Dermis blood vessel endothelial cell (primary cell): ENCODE measurements at regions not wholly inside any gene's neighbourhood (a gene's known extent, or its start where the extent isn't known, plus 50 kb on each side); places are given as distances from the start of the nearest gene placed in this dataset.

Source experiments
- DNase-seq: peaks from one replicate; pipeline ENCODE4 v3.0.0; 2010

GRCh38 chr9:78745331-78745730 lies 448.4 kb downstream of the PSAT1 start:
- DNase-seq = no peak

GRCh38 chr9:78746010-78746409 lies 449.1 kb downstream of the PSAT1 start:
- DNase-seq = no peak

GRCh38 chr9:78753039-78753438 lies 456.1 kb downstream of the PSAT1 start:
- no peak for DNase-seq

- no peak for DNase-seq
Measured at GRCh38 chr9:78756813-78757510, 460.0 kb downstream of the PSAT1 start.

- no peak for DNase-seq
Measured at GRCh38 chr9:78763424-78763823, 466.5 kb downstream of the PSAT1 start.

- DNase-seq = no peak
Measured at GRCh38 chr9:78765861-78766260, 468.9 kb downstream of the PSAT1 start.

- DNase-seq = no peak
Measured at GRCh38 chr9:78767490-78767889, 470.6 kb downstream of the PSAT1 start.

- no peak for DNase-seq
Measured at GRCh38 chr9:78769690-78770089, 472.8 kb downstream of the PSAT1 start.

- DNase-seq = no peak
Measured at GRCh38 chr9:78775211-78775610, 478.3 kb downstream of the PSAT1 start.

GRCh38 chr9:78775696-78776295 lies 478.9 kb downstream of the PSAT1 start:
- no peak for DNase-seq

GRCh38 chr9:78777747-78778146 lies 480.8 kb downstream of the PSAT1 start:
- no peak for DNase-seq

- DNase-seq = no peak
Measured at GRCh38 chr9:78778318-78778717, 481.4 kb downstream of the PSAT1 start.

- DNase-seq = no peak
Measured at GRCh38 chr9:78778861-78779374, 482.0 kb downstream of the PSAT1 start.

- DNase-seq = no peak
Measured at GRCh38 chr9:78781681-78782080, 484.8 kb downstream of the PSAT1 start.

GRCh38 chr9:78782234-78782633 lies 485.3 kb downstream of the PSAT1 start:
- no peak for DNase-seq

GRCh38 chr9:78782858-78783257 lies 485.9 kb downstream of the PSAT1 start:
- no peak for DNase-seq

- DNase-seq = no peak
Measured at GRCh38 chr9:78783743-78784142, 486.8 kb downstream of the PSAT1 start.

GRCh38 chr9:78786794-78787193 lies 489.9 kb downstream of the PSAT1 start:
- DNase-seq = peak; percentile 72

- DNase-seq = no peak
Measured at GRCh38 chr9:78788101-78788500, 491.2 kb downstream of the PSAT1 start.

GRCh38 chr9:78791779-78792178 lies 494.9 kb downstream of the PSAT1 start:
- no peak for DNase-seq

GRCh38 chr9:78792745-78793144 lies 495.8 kb downstream of the PSAT1 start:
- DNase-seq = no peak

- no peak for DNase-seq
Measured at GRCh38 chr9:78805771-78806170, 508.8 kb downstream of the PSAT1 start.

GRCh38 chr9:78806492-78807160 lies 509.7 kb downstream of the PSAT1 start:
- no peak for DNase-seq

GRCh38 chr9:78807286-78807685 lies 510.4 kb downstream of the PSAT1 start:
- DNase-seq = no peak
